GM19240 (cell line): ENCODE measurements at regions not wholly inside any gene's neighbourhood (a gene's known extent, or its start where the extent isn't known, plus 50 kb on each side); places are given as distances from the start of the nearest gene placed in this dataset.

Experiments
- DNase-seq: peaks from one replicate; pipeline ENCODE4 v3.0.0; 2011; ENCODE audit warnings: low spot score; ENCODE audit not compliant: insufficient read length

DNA sequence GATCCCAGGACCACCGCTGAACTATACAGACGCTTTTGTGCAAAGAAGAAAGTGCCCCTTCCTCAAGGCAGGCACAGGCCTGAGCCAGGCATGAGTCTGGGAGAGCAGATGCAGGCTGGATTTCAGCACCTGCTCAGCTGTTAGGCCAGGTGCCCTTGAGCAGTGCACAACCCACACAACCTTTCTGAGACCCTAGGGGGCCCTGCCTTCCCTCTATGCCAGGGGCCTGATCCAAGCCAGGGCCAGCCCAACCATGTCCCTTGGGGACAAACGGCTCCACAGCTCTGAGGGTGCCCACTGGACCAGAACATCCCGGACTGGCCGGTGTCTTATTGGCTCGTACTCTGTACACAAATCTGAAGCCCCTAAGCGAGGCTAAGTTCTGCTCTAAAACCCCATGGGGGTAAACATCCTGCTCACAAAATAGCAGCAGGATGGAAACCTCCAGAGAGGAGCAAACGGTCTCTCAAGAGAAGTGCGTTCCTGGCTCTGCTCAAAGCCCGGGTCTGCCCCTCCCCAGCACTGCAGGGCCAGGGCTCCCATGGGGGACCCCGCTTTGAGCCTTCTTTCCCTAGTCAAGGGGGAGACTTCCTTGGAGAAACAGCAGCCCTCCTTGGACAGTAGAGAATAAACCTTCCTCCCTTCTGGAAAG is 275.1 kb downstream of the NPHP4 start:
- DNase-seq: no peak

DNA sequence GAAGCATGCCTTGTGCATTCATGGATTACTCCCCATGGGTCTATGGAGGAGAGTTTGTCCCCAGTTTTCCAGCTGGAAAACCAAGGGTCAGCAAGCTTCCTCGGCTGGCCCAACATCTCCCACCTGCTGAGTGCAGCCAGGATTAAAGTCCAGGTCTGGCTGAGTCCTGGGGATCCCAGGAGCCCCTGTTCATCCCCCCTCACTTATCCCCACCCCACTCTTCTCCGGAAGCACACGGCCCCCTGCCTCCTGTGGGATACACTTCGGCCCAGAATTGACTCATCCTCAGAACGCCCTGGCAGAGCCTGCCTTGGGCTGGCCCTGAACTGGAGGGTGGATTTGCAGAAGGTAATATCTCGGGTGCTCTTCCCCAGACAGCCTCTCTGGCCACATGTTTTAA is 276.1 kb downstream of the NPHP4 start:
- DNase-seq: no peak

DNA sequence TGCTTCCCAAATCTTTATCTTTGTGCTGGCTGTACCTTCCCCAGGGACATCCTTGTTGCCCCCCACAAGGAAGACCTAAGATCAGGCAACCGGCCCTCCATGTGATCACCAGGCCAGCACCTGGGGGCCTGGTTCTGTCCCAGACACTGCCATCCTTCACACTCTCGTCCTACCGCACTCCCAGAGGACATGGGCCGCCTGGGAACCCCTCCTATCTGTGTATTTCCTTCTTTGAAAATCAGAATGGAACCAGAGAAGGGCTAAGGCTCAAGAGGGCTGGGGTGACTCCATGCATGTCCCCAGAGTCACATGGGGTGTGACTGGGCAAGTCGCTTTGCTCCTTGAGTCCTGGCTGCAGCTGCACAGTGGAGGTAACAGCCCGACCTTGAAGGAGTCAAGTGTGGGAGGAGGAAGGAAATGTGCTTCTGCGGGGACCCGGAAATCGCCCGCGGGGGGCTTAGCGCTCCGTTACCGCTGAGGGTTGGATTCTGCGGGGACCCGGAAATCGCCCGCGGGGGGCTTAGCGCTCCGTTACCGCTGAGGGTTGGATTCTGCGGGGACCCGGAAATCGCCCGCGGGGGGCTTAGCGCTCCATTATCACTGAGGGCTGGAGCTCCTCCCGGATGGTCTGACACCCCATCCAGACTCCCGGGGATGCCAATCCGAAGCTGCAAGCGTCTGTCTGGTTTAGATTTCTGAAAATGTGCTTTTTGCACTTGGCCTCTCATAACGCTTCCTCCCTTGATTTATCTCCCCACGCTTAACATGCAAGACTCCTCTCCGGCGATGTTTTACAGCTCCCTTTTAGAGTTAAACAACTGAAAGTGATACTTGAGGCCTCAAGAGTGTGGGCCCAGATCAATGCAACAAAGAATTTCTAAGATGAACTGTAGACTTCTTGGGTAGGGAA is 278.9 kb downstream of the NPHP4 start:
- DNase-seq: no peak

DNA sequence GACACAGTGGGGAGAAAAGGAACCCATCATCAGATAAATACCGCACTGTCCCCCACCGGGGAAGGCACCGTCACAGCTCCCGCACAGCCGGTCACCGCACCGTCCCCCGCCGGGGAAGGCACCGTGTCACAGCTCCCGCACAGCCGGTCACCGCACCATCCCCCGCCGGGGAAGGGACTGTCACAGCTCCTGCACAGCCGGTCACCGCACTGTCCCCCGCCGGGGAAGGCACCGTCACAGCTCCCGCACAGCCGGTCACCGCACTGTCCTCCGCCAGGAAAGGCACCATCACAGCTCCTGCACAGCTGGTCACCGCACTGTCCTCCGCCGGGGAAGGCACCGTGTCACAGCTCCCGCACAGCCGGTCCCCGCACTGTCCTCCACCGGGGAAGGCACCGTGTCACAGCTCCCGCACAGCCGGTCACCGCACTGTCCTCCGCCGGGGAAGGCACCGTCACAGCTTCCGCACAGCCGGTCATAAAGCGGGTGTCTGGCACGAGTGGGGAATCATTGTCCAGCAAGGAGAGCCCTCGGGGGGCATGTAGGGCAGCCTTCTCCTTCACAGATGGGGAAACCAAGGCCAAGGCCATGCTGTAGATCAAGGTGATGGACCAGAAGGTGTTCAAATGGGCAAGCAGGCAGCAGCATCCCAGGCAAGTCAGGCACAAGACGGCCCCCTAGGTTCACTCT is 280.1 kb downstream of the NPHP4 start:
- DNase-seq: no peak

DNA sequence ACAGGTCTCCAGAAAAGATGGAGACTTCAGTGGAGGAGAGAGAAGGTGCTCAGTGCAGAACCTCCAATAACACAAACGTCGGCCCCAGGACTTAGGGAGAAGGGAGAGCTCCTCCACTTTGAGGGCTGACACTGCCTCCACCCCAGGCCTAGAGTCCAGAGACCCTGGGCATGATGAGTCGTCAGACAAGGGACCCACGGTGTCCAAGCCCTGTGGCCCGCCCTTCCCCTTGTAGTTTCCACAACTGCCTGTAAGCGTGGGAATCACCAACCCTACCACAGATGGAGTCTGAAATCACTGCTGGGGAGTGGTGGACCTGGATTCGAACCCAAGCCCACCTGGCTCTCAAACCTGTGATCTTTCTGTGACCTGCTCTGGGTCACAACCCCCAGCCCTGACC is 281.1 kb downstream of the NPHP4 start:
- no peak for DNase-seq

DNA sequence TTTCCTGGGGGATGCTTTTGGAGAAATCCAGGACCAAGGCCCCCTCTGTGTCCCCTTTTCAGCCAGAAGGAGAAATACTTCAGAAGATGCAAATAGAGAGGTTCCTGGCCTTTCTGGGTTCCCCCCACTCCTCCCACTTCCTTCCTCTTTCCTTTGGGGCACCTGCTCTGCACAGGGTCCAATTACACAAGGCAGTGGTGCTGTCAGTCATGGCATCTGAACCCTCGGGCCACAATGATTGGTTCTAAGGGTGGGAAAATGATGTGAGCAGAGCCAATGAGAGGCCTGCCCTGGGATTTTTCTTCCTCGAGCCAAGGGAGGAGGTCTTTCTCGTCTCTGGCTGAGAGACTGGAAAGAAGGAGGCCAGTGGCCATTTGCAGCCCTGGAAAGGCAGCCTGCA is 282.2 kb downstream of the NPHP4 start:
- DNase-seq: no peak

DNA sequence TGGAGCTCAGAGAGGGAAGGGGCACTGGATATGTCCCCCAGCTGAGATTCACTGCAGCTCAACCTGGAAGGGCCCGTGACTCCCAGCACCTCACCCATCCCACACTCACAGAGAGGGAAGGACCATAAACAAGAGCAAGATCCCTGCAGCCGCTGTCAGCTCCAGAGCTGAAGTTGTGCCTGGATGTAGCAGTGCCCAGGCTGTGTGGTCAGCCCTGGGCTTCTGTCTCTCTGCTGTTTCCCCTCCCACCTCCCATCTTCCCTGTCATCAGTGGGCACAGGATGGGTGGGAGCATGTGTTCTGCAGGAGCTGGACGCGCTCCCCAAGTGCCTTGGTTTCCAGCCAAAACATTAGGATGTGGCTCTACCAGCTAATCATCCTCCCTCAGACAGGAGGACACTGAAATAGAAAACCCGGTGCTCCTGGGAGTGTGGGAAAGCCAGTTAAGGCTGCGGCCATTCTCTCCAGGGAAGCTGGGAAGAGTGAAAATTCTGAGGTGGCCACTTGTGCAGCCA is 282.7 kb downstream of the NPHP4 start:
- no peak for DNase-seq

DNA sequence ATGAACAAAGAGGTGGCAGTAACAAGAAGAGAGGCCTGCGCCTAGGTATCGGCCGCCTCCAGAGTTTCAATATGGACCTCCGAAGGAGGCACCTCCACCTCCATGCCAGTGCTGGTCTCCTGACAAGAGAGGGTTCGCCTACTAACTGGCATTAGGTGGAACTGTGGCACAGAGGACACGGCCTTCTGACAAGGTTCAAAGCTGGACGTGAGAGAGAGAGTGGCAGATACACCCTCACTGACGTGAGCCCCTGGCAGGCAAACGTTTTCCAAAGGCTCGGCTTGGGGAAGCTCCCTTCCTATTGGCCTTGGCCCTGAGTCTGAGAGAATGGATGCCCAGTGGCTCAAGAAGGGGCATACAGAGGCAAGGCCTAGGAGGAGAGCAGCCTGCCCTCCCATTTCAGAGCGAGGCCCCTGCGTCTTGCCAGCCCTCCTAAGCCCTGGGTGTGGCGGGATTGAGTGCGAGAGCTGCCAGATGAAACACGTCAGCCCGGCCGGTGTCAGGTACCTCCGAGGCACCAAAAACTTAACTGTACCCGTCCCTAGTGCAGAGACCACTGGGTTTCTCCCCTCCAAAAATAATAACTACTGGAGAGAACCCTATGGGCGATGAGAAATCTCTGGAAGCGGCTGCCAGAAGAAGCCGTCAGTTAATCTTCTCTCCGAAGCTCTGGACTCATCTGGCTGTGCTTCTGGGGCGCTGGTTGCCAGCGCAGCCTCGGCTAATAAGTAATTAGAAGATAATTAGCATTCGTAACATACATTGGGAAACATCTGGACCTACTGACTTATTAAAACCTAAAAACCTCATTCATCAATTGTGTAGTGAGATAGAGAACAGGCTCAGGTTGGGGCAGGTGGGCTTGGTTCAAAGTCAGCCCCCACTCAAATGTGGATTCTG is 283.6 kb downstream of the NPHP4 start:
- DNase-seq: no peak

DNA sequence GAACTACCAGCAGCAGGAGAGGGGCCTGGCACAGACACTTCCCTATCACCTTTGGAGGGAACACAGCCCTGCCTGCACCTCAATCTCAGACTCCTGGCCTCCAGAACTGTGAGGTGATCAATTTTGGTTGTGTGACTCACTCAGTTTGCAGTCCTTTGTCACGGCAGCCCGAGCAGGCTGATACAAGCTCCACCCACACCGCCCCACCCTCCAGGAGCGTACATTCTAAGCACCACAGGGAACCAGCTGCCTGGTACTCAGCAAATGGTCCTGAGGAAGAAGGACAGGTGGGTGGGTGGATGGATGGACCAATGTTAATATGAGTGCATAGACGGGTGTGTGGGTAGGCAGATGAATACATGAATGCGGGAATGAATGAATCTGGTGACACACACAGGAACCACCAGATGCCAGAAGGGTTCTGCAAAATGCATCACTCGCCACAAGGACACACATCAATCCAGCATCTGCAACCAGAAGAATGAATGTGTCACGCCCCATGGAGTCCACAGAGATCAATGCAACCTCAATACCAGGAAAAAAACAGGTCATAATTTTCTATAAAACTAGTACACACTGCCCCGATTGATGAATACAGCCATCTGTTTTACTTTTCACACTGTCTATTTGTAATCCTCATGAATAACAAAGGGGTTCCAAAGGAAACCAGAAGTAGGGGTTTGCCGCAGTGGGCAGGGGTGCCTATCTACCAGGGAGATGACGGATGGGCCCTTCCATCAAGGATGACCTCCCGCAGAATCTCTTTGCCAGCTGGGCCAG is 284.5 kb downstream of the NPHP4 start:
- DNase-seq: no peak

DNA sequence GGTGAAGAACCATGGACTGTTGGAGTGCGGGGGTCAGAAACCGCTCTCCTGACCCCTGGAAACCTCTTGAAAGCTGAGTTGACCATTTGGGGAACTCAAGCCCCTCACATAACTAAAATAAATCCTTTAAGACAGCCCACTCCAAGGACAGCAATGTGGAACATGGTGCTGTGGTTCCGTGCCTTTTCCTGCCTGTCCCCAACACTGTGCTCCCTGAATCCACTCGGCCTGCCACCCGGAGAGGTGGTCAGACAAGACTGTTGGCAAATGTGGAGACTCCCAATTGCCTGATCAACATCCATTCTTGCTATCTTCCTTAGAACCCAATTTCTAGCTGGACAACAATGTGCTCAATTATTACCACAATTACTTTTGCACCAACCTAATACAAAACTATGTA is 286.0 kb downstream of the NPHP4 start:
- no peak for DNase-seq

DNA sequence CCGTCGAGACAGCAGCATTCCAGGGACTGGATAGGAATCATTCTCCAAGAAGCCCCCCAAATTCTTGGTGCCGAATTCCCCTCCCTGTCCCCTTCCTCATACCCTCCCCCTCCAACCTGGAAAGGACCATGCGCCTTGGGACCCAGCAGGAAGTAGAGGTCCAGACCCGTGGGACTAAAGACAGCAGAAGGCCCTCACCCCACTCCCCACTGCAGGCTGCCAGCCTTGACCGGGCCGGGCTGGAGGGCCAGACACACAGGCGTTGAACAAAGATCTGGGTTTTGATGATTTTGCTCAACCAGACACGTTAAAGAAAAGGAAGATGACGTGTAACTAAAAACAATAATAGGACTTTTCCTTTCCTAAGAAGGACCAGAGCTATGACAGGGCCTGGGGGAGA is 286.5 kb downstream of the NPHP4 start:
- no peak for DNase-seq

DNA sequence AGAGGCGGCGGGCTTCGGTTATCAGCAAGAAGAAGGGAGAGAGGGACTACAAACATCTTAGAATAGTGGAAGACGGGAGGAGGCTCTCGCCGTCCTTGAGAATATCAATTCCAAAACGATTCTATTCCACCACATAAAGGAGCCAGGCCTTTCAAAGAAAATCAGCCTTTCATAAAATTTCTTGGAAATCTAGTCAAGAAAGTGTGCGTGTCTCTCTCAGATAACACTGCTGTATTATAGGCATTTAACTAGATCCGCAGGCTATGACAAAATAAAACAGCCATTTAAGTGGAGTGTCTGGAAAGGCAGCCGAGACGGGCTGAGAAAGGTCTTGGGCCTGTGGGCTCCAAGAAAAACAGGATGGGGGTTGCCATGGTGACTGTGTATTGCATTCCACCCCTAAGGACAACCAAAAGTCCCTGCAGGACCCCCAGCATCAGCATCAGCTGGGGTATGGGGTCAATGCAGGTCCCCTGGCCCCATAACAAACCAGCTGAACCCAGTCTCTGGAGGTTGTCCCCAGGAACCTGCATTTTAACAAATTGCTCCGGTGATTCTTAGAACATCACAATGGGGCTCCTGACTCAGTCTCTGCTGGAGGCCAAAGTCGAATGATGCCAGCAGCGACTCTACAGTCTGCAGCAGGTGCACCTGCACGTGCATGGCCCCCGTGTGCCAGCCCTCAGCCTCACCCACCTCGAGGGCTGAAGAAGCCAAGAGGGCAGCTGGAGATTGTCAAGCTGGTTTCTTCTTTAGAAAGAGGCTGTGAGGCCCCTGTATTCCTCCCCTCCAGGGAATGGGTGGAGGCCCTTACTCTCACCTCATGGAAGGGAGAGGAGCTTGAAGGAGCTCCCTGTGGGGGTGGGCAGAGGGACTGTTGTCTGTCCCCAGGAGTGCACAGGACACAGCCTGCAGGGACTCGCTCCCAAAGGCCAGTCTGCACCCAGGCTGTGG is 287.4 kb downstream of the NPHP4 start:
- DNase-seq: no peak

DNA sequence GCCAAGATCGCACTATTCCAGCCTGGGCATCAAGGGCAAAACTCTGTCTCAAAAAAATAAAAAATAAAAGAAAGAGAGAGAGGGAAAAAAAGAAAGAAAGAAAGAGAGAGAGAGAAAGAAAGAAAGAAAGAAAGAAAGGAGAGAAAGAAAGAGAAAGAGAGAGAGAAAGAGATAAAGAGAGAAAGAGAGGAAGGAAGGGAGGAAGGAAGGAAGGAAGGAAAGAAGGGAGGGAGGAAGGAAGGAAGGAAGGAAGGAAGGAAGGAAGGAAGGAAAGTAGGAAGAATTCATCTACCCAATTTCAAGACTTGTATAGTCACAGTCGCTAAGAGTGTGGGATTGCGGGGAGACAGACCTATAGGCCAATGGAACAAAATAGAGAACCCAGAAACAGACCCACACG is 290.6 kb downstream of the NPHP4 start:
- no peak for DNase-seq

DNA sequence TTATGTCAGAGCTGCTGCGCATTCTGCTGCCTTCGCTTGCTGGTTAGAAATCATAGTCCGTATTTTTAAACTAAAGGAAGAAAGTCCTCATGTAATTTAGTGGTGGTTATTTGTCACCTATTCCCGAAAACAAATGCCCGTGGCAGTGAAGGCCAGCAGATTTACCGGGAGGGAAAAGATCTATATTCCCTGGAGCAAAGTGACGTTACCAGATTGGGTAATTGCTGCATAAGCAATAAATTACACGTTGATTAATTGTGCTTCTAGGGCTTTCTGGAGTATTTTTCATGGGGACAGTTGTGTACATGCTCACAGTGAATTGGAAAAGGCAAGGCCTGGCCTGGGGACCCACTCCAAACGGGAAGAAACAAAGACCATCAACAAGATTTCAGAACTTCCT is 298.7 kb downstream of the NPHP4 start:
- DNase-seq: no peak

DNA sequence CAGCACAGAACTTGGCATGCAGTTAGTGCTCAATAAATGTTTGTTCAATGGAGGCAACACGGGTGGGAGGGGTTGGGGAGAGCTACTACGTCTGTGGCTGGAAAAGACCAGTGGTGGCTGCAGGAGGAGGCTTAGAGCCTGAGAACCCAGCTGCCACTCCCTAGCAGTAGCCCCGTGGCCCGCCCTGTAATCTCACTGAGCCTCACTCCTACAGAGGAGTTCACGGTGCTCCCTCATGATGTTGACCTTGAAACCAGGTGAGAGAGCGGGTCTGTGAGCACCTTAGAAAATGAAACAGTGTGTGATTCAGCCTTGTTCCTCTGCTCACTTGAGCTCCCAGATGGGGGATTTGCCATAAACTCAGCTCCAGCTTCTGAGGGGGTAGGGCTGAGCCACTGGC is 299.6 kb downstream of the NPHP4 start:
- DNase-seq: no peak

DNA sequence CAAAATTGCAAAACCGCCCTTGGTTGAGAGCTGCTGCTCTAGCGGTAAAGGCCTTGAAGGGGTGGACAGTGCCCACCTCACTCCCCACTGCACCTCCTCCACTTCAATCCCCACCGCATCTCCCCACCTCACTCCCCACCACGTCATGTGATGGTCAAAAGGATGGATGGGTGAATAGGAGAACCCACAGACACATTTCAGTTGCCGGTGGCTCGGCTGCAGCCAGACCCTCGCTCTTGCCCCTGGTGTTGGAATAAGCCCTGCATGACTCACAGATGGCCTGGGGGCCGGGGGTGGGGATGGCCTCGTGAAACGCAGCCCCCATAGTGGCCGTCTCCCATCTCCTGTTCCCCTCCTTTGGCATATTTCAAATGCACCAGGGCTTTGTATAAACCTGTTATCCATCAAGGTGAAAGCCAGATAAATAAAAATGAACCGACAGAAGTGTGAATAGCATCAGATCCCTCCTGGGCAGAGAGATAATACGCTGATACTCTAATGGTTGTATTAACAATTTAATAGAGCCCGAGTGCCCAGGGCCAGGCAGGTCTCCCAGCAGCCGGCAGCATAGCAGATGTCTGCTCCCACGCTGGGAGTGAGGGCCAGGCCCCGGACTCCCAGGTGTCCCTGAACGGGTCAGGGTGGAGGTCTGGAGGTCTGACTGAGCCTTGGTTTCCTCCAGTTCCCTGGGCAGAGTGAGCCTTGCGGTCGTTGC is 300.3 kb downstream of the NPHP4 start:
- no peak for DNase-seq

DNA sequence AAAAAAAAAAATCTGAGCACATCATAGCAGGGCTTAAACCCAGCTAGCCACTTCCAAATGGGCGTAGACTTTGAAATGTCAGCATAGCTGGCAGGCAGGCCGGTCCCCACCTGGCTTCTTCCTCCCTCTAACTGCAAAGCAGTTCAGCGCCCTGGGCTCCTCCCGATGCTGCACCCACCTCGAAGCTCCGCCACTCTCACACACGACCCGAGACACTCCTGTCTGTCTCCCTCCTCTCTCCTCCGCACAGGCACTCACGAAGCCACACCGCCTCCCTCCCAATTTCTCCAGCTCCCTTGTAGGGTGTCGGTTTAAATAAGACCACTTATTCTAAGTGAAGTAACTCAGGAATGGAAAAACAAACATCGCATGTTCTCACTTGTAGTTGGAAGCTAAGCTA is 301.3 kb downstream of the NPHP4 start:
- no peak for DNase-seq

DNA sequence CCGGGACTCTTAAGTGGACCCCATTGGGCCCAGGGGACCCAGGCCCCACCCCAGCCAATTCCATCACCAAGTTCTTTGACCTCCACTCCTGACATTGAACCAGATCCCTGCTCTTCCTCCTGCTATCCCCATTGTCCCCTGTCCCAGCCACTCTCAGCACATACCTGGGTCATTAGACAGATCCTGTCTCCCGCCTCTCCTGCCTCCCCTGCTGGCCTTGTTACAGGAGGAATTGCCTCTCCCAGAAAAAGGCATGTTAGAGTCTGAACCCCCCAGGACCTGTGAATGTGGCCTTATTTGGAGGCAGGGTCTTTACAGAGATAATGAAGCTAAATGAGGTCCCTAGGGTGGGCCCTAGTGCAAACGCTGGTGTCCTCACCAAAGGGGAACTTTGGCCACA is 301.9 kb downstream of the NPHP4 start:
- DNase-seq: no peak
